IPS-NIHi7 (cell line): ENCODE measurements at regions not wholly inside any gene's neighbourhood (a gene's known extent, or its start where the extent isn't known, plus 50 kb on each side); places are given as distances from the start of the nearest gene placed in this dataset.
"Not testable (repeated sequence)": the region's sequence is repeated elsewhere in the genome, so short reads cannot be mapped to it uniquely, and the experiment has no call there.

ENCODE experiments used
- DNase-seq: peaks from one replicate; pipeline ENCODE4 v3.0.0; 2012; ENCODE audit warnings: mixed read lengths; ENCODE audit errors: extremely low spot score

DNA sequence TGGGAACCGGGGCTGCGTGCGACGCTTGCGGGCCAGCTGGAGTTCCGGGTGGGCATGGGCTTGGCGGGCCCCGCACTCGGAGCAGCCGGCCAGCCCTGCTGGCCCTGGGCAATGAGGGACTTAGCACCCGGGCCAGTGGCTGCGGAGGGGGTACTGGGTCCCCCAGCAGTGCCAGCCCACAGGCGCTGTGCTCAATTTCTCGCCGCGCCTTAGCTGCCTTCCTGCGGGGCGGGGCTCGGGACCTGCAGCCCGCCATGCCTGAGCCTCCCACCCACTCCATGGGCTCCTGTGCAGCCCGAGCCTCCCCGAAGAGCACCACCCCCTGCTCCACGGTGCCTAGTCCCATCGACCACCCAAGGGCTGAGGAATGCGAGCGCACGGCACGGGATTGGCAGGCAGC, 63.8 kb downstream of the PLXNA1 start:
- DNase-seq, result not testable (repeated sequence)

DNA sequence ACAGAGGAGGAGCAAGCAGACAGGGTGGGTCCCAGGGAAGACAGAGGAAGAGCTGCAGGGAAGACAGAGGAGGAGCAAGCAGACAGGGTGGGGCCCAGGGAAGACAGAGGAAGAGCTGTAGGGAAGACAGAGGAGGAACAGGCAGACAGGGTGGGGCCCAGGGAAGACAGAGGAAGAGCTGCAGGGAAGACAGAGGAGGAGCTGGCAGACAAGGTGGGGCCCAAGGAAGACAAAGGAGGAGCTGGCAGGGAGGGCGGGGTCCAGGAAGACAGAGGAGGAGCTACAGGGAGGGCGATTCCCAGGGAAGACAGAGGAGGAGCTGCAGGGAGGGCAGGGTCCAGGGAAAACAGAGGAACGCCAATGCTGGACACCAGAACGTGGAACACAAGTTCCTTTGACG, 66.5 kb downstream of the PLXNA1 start:
- peak; percentile 68 for DNase-seq

DNA sequence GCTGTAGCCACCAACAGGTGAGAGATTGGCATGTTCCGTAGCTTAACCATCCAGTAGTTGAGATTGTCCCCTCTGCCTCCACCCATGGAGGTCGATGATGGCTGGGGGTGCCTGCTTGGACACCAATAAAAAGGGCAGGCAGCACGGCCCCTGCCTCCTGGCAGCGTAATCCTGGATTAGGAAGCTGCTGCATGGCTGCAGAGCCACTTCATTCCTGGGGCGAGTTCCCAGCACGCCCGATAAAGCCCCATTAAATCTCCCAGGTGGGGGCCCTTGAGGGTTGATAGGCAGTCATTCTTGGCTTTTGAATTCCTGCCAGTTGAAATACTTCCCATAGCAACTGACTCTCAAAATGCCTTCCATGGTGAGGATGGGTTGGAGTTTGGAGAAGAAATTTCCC, 67.8 kb downstream of the PLXNA1 start:
- DNase-seq, result no peak

DNA sequence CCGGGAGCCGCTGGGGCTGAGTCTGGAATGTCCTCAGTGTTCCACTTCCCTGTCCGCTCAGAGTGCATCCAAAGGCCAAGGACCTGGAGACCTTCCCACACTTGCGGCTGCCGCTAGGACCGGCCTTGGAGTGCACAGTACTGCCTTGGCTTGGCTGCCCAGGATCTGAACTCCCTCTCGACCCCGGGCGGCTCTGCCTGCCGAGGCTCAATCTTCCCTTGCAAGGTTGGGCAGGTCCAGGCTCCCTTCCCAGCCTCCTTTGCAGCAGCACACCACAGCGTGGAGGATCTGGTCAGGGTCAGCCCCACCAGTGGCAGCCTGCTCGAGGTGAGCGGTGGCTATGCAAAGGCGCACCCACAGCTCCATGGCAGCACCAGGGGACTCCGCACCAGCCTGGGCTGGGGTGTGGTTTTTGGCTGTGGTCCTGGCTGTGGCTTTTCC, 69.2 kb downstream of the PLXNA1 start:
- DNase-seq, result no peak

DNA sequence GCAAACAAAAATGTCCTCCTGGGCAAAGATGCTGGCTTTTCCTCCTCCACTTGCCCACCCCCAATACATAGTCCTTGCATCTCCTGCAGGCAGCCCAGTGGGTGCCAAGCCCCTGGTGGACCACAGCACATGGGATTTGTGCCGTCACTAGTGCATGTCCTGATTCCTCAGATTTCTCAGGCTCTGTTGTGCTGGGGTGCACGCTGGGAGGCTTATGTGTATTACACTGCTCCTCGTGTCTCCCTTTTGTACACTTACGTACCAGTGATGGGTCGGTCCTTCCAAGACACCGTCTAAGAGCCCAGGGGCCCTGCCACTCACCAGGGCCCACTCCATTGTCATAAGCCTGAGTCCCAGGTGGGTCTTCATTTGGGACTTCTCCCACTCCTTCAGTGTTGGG, 70.1 kb downstream of the PLXNA1 start:
- DNase-seq, result no peak

DNA sequence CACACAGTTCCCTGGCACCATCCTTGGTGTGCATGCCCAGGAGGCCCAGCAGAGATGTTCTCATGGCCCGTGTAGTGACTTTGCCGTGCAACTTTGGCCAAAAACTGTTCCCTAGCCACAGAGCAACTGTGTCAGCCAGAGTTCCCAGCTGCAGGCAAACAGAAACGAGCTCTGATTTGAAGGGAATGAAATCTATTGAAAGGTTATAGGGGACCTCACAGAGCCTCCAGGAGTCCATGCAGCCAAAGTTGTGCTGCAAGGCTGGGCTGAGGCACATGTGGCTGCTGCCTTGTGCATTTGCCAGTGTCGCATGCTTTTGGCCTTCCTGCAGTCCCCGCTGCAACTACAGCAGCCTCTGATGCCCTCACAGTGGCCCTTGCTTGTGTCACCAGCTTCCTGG, 70.5 kb downstream of the PLXNA1 start:
- no peak for DNase-seq

DNA sequence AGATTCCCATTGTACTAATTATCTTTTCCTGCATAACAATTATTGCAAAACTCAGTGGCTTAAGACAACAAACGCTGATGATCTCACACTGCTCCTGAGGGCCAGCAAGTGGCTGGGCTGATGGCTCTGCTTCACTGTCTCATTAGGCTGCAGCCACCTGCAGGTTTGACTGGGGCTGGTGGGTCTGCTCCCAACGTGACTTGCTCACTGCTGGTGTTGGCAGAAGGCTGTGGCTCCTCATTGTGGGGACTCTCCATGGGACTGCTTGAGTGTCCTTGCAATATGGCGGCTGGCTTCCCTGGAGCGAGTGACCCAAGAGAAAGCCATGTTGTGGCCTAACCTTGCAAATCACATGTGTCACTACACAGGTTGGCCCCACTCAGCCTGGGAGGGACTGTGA, 71.1 kb downstream of the PLXNA1 start:
- DNase-seq, result no peak

DNA sequence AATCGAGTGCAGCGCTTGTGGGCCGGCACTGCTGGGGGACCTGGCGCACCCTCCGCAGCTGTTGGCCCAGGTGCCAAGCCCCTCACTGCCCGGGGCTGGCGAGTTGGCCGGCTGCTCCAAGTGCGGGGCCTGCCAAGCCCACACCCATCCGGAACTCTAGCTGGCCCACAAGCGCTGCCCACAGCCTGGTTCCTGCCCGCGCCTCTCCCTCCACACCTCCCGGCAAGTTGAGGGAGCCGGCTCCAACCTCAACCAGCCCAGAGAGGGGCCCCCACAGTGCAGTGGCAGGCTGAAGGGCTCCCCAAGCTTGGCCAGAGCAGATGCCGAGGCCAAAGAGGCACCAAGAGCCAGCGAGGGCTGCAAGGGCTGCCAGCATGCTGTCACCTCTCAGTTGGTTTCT, 73.4 kb downstream of the PLXNA1 start:
- DNase-seq, result no peak

DNA sequence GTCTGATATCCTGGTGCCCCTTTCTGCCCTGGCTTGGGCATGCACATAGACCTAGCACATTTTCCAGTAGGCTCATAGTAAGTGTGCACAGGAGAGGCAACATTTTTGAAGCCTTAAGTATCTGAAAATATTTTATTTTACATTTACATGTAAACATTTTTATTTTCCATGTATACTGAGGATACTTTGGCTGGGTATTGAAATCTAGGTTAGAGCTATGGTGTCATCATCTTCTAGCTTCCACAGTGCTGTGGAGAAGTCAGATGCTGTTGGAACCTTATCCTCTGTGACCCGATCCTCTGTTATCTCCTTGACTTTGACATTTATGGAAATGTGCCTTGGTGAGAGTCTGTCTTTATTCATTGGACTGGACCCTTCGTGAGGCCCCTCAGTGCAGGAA, 74.1 kb downstream of the PLXNA1 start:
- no peak for DNase-seq

DNA sequence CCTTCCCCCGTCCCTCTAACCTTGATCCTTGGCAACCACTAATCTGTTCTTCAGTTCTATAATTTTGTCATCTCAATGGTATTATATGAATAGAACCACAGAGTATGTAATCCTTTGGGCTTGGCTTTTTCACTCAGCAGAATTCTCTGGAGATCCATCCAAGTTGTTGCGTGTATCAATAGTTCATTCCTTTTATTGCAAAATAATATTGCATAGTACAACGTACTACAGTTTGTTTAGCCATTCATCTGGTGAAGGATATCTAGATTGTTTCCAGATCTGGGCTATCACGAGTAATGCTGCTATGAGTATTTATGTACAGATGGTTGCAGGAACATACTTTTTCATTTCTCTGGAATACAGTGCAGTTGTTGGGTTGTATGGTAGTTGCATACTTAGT, 76.2 kb downstream of the PLXNA1 start:
- DNase-seq, result no peak

DNA sequence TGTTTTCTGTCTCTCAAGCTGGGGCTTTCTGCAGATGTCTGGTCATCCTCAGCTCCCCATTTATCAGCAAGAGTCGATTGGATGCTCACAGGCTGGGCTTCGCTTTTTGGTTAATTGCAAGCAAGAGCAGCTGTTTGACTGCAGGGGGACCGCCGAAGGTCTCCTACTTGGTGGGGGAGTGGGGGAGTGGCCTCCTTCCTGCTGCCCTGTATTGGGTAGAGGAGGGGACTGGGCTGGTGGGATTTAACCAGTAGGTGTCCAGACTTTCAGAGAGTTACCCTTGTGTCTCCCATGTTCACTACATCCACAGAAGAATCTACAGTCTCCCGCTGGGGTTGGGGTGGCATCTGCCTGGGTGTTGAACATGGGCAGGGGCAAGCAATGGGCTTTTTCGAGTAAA, 78.7 kb downstream of the PLXNA1 start:
- peak; percentile 57 for DNase-seq

DNA sequence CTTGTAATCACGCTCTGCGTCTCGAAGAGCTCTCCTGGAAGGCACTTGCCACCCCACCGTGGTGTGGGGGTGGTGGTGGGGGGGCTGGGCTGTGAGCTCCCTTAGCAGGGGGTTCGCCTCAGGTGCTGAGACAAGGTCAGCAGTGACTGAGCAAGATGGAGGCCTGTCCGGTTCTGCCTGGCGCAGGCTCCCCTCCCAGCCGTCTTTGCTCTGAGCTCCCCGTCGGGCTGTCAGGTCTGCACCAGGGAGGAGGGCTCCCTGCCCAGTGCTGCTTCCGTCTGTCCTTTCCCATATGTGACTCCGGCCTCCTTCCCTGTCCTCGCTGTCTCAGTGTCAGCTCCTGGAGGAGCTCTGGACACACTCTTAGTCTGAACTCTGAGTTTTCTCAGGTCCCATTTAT, 80.0 kb downstream of the PLXNA1 start:
- no peak for DNase-seq

DNA sequence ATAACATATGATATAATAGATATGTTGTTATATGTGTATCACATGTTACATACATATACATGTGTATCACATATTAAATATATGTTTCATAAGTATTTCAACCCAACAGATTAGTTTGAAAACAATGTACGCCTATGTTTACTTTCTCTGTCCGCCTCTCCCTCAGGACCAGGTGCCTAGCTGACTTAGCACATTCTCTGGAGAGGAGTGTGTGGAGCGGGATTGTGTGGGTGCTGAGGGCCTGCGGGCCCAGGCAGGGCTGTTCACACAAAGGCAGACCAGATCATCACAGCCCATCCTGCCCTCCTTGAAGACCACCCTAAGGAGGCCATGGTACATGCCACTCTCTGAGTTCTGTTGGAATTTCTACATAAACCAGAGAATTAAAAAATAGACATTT, 81.0 kb downstream of the PLXNA1 start:
- DNase-seq, result no peak

DNA sequence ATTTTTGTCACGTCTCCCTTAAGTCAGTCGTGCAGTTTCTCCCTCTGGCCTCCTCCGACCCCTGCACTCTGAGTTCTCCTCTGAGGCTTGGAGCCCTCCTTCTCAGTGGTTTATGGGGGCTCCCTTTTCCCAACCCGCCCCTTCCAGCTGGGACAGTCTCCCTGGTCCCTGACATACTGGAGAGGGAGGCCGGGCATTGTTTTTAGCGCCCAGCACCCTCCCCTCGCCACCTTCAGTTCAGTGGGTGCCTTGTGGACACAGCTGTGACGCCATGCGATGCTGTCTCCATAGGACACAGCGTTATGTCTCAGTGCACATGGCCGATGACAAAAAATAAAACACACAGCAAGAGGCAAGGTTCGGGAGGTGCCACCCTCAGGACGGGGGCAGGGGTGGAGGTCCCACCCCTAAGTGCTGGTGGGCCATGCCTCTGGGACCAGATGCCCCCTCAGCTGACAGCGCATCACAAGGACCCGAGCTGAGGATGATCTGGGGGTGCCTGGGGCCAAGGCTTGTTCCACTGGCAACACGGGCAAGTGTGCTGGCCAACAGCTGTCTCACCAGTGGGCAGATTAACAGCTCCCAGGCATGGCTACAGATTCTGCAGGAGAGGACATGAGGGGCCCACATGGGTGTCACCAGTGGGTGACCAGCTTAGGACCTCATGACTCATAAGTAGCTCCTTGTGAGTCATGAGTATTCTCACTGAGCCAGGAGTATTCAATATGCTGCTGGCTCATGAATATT, 81.6 kb downstream of the PLXNA1 start:
- no peak for DNase-seq

DNA sequence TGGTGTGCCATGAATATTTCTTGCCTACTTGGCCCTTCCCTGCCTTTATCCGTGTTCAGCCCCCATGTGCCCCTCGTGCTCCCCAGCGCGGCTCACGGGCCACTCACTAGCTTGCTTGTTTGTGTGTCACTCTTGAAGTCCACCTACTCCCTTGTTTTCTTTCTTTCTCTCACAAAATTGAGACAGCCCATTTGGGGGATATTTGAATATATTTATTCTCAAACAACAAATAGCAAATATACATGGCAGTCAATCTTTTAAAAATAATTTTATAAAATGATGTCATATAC, 82.2 kb downstream of the PLXNA1 start:
- no peak for DNase-seq

DNA sequence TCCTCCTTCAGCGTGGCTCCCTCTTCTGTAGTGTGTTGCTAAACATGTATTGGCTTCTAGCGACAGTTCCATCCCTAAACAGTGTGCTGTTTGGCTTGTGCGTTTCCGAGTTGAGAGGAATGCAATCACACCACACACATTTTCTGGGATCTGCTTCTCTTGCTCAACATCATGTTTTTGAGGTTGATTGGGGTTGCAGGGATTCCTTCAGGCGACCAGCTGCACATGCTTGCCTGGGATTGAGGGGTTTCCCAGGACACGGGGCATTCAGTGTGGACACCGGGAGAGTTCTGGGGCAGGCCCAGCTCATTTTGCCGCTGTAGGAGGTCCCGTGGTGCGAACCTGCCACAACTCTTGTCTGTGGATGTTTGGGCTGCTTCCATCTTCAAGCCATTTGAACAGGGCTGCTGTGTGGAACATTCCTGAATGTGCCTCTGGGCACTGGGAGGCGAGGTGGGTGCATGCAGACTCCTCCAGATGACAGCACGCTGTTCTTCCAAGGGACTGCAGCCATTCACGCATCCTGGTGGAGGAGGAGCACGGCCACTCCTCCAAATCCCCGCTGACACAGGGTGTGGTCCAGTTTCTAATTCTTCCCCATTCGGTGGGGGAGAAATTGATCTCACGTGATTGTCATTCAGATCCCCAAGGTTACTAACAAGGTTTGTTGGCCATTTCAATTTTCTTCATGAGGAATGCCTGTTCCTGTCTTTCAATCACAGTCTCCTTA, 82.8 kb downstream of the PLXNA1 start:
- DNase-seq, result no peak

DNA sequence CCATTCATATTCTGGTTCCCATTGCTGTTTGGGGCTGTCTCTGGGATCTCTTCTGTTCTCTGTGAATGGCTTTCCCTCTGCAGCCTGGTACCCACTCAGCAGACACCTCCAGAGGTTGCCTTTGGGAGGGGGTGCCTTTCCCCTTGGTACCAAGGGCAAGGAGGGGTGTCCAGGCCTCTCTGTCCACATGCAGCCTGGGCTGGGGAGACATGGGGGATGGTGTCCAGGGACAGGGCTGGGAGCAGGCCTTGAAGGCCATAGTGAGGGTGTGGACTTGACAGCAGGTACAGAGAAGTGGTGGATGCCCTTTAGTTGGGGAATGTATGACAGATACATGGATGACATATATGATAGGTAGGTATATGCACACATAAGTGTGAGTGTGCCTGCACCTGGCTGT, 83.7 kb downstream of the PLXNA1 start:
- no peak for DNase-seq

DNA sequence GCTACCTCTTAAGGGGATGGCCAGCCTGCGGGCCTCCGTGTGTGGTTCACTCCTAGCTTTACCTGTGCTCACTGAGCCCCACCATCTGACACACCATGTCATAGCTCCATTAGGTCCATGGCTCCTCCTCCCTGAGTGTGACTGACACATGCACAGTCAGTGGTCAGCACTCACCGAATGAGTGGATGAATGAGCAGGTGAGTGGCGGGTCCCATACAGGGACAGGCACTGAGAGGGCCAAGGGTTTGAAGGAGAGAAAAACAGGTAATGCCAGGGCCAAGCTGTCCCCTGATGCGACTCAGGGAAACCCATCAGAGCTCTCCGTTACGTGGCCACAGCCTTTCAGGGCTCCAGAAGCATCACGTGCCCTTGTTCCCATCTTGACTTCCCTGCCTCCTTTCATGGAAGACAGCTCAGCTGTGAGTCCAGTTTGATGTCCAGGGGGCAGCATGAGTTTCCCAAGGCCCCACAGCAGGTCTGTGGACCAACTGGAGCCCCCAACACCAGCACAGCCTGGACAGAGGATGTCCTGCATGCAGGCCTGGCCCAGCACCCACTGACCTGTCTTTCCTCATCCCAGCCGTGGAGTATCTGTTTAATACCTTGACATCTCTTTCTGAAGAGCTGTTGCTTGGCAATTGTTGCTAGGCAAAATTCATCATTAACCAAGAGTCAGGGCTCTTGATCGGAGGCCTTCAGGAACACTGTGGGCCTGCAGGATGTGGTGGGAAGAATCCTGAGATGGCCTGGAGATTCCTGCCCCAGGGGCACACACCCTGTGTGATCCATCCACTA, 84.4 kb downstream of the PLXNA1 start:
- no peak for DNase-seq

DNA sequence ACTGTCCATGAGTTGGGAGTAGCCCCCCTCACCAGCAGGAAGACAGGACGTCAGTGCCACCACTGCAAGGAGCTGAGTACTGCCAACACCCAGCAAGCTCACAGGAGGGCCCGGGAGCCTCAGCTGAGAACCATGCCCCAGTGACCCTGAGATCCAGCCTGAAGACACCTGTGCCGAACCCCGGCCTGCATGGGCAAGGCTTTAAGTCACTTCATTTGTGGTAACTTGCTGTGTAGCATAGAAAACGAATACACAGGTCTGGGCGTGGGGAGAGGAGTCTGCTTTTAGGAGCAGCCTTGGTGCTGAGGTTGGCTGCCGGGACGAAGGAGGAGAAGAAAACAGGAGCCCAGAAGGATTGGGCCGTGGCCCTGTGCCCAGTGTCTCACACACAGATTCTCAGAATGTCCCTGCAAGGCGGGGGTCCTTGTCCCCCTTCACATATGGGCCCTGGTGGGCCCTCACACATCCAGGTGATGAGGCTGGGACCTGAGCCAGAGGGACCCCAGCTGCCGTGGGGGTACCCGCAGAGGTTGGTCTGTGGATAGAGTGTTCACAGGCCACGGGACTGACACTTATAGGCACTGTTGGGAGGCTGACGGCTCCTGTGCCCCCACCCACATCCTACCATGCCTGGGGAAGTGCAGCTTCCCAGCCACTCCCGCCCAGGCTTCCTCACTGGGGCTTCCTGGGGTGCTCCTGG, 85.3 kb downstream of the PLXNA1 start:
- DNase-seq, result no peak

DNA sequence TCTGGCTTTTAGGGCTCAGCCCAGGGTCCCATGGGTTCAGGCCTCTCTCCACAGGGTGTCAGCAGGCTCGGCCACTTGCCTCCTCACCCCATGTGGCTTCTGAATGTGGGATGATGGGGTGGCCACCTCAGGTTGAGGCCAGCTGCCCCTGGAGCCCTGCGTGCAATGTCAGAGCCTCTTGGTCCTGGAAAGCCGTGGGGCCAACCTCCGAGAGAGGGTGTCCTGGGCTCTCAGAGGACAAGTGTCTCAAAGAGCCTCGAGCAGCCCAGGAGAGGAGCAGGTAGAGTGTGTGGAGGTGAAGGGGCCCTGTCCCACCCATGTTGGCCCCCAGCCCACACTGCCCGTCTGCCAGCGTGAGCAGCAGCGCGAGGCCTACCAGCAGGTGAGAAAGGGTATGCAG, 86.0 kb downstream of the PLXNA1 start:
- DNase-seq, result no peak

DNA sequence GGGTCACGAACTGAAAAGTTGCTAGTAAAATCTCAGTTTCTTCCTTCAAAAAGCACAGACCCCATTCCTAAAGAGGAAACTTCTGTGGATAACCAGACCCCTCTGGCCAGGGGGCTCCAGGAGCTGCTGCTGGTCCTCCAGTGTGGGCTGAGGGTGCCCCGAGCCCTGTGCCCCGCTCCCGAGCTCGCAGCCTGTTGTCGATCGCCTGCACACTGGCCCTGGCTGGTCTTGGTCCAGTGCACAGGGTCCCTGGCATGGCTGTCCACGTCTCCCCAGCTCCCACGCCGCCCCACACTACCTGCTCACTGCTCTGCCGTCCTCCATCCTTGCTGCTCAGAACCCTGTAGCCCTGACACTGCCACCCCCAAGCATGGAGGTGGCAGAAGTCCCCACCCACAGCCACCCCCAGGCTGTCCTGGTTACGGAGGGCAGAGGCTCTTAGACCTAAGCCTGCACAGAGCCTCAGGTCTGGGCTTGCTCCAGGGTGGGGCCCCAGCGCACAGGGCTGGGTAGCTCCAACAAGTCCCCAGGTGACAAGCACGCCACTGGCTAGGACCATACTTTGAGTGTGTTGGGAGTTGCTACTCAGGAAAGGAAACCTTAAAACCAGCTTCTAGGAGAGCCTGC, 87.0 kb downstream of the PLXNA1 start:
- no peak for DNase-seq

DNA sequence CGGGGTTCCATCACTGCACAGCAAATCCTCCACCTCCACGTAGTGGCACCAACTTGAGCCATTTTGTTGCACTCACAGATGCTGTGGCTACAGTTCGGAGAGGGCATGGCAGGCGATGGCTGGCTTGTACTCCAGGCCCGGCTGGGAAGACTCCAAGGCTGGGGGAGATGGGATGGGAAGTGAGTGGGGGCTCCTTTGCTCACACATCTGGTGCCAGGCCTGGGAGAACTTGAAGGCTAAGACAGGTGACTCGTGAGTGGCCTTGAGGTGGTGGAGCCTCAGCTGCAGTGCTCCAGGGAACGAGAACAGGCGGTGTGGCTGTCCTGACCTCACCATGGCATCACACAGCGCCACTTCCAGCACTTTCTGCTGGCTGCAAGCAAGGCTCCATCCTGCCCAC, 87.9 kb downstream of the PLXNA1 start:
- no peak for DNase-seq
